ENCODE measurements at regions not wholly inside any gene's neighbourhood (a gene's known extent, or its start where the extent isn't known, plus 50 kb on each side); places are given as distances from the start of the nearest gene placed in this dataset.

DNA sequence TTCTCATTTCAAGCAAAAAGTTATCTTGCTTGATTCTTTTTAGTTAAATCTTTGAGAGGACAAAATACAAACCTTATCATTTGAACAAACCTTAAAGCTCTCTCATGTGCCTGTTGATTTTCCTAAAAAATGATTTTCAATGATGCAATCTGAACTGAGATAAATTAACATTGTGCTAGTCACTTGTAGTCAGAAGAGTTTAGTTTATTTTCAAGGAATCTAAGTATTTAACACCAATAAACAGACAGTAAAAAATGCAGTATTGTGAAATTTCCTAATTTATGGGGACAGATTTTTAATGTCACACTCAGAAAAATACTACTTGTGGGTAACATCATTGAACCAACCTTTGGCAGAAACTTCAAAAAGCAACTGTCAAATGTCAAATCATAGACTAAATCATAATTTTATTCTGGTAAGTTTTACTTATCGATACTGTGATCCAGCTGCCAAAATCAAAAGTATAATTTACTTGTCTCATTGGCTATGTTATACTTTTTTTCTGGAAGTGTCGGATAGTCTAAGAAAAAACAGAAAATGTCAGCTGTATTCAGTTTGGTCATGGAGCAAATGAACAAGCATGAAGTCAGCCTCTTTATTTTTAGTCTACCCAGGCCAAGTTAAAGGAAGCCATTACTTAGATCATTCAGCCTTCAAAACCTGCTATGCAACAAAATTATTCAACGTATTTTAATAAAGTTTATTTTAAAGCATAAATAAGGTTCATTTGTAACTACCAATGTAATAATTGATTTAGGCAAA is 52.4 kb upstream of the FNDC3B start:
- ChIA-PET POLR2A (no interaction called here), CTCF (interaction anchor here (0.6 to 0.8 kb wide), 2 partner anchors 321 to 361 kb away, joined by 3 read pairs; no protein-coding TSS in a partner anchor)
- H3K27ac Mint-ChIP-seq = no peak overlapping the region
- no peak for DNase-seq
- no peak for ATAC-seq
- H3K27me3 Mint-ChIP-seq = peaks cover 4% of the 10 kb centered on the region
- H3K36me3 Mint-ChIP-seq (ENCODE audit: low read depth) = no peaks in the 10 kb centered on the region
- H3K4me1 Mint-ChIP-seq = no peaks in the 10 kb centered on the region
- H3K9me3 Mint-ChIP-seq (ENCODE audit: low read depth) = peaks cover 5% of the 10 kb centered on the region
- H3K4me3 Mint-ChIP-seq = no peak overlapping the region
- intact Hi-C loops (cut with DNase I, micrococcal nuclease) = no loop called here
